PC-9 (cell line): ENCODE measurements at regions not wholly inside any gene's neighbourhood (a gene's known extent, or its start where the extent isn't known, plus 50 kb on each side); places are given as distances from the start of the nearest gene placed in this dataset.

Experiments used
- BruUV-seq: library from RNA; stranded (reverse); fragments of 400-500 nt; replicated peaks from 2 replicates; lab custom pipeline; 2021; lab: Mats Ljungman, UMichigan
- CTCF ChIA-PET: fragments of 300-600 bp; sonication (Branson Sonifier 250); formaldehyde crosslinking; loops from one replicate; lab custom pipeline; 2022; ENCODE audit warnings: antibody characterized with exemption; lab: Charles Lee
- POLR2A ChIA-PET: fragments of 300-600 bp; sonication (Branson Sonifier 250); formaldehyde crosslinking; loops from one replicate; lab custom pipeline; 2022; ENCODE audit warnings: antibody characterized with exemption; ENCODE audit not compliant: unreplicated experiment; lab: Charles Lee
- DNase-seq, 2 experiments: peaks; one replicate each; pipeline versions ENCODE4 v3.0.0 to v3.0.0-alpha.2; 2015 to 2022; ENCODE audit warnings: mixed read lengths in 1 of 2
- H2AFZ ChIP-seq: fragments of 200-600 bp; sonication (generic); 2 replicates; pipeline ENCODE4 v1.8.1; 2017; ENCODE audit warnings: antibody characterized with exemption
- H3F3A ChIP-seq: fragments of 200-600 bp; sonication (generic); 2 replicates; pipeline ENCODE4 v1.8.1; 2017; ENCODE audit warnings: antibody characterized with exemption, mild to moderate bottlenecking, low read depth; ENCODE audit not compliant: insufficient read depth
- H3K27ac ChIP-seq: fragments of 200-600 bp; sonication (generic); 2 replicates; pipeline ENCODE4 v1.6.1; 2016; ENCODE audit warnings: mixed run types
- H3K27me3 ChIP-seq: fragments of 200-600 bp; sonication (generic); 2 replicates; pipeline ENCODE4 v1.6.1; 2016; ENCODE audit warnings: low read depth, mixed run types; ENCODE audit not compliant: insufficient read depth
- H3K36me3 ChIP-seq: fragments of 200-600 bp; sonication (generic); 2 replicates; pipeline ENCODE4 v1.6.1; 2016; ENCODE audit warnings: low read depth, mixed run types
- H3K4me1 ChIP-seq: fragments of 200-600 bp; sonication (generic); replicated peaks from 2 replicates; pipeline ENCODE4 v1.6.1; 2016; ENCODE audit warnings: mixed run types; ENCODE audit not compliant: insufficient read depth
- H3K4me2 ChIP-seq: fragments of 200-600 bp; sonication (generic); 2 replicates; pipeline ENCODE4 v1.6.1; 2017; ENCODE audit warnings: mixed run types
- H3K4me3 ChIP-seq: fragments of 200-600 bp; sonication (generic); 2 replicates; pipeline ENCODE4 v1.6.1; 2016; ENCODE audit warnings: mixed run types
- H3K79me2 ChIP-seq: fragments of 200-600 bp; sonication (generic); 2 replicates; pipeline ENCODE4 v1.6.1; 2017; ENCODE audit warnings: low read depth, mixed run types
- H3K9me2 ChIP-seq: fragments of 200-600 bp; sonication (generic); 2 replicates; pipeline ENCODE4 v1.8.1; 2017; ENCODE audit warnings: mild to moderate bottlenecking; ENCODE audit not compliant: insufficient read depth
- H3K9me3 ChIP-seq: fragments of 200-600 bp; sonication (generic); 2 replicates; pipeline ENCODE4 v1.8.1; 2016; ENCODE audit warnings: low read depth; ENCODE audit not compliant: insufficient read depth
- H4K20me1 ChIP-seq: fragments of 200-600 bp; sonication (generic); 2 replicates; pipeline ENCODE4 v1.8.1; 2017; ENCODE audit not compliant: insufficient read depth
- EZH2 ChIP-seq: fragments of 200-600 bp; sonication (generic); IDR thresholded peaks from 2 replicates; pipeline ENCODE4 v1.8.0; 2017; ENCODE audit warnings: antibody characterized with exemption, low read depth
- intact Hi-C: fragments of 100-400 bp; cut with micrococcal nuclease; formaldehyde crosslinking; loops from one replicate; pipeline ENCODE4 v1.10.0; 2022; ENCODE audit not compliant: unreplicated experiment
- TF ChIP-seq, protein P1 (sequence below): fragments of 200-600 bp; sonication (generic); conservative IDR thresholded peaks from 2 replicates; pipeline ENCODE4 v1.6.1; 2017; ENCODE audit warnings: mixed run types, antibody characterized with exemption, mild to moderate bottlenecking, moderate library complexity

- H3K27ac ChIP-seq, result no peak overlapping the region
- ChIA-PET POLR2A (no interaction called here), CTCF (no interaction called here)
Measured at GRCh38 chr22:49515475-49515874, 312.2 kb downstream of the BRD1 start.

GRCh38 chr22:49514641-49515040 is 313.0 kb downstream of the BRD1 start:
- H3F3A ChIP-seq, result no peaks in the 10 kb centered on the region
- H2AFZ ChIP-seq, result no peak overlapping the region
- TF ChIP-seq, protein P1, sequence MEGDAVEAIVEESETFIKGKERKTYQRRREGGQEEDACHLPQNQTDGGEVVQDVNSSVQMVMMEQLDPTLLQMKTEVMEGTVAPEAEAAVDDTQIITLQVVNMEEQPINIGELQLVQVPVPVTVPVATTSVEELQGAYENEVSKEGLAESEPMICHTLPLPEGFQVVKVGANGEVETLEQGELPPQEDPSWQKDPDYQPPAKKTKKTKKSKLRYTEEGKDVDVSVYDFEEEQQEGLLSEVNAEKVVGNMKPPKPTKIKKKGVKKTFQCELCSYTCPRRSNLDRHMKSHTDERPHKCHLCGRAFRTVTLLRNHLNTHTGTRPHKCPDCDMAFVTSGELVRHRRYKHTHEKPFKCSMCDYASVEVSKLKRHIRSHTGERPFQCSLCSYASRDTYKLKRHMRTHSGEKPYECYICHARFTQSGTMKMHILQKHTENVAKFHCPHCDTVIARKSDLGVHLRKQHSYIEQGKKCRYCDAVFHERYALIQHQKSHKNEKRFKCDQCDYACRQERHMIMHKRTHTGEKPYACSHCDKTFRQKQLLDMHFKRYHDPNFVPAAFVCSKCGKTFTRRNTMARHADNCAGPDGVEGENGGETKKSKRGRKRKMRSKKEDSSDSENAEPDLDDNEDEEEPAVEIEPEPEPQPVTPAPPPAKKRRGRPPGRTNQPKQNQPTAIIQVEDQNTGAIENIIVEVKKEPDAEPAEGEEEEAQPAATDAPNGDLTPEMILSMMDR, result no peak
- no peak for TF ChIP-seq EZH2
- no peaks in the 10 kb centered on the region for H3K4me1 ChIP-seq
- no peaks in the 10 kb centered on the region for H3K79me2 ChIP-seq
- DNase-seq, result no peak
- peaks cover 60% of the 10 kb centered on the region for H3K27me3 ChIP-seq
- no peaks in the 10 kb centered on the region for H3K9me2 ChIP-seq
- POLR2A ChIA-PET, result no interaction called here
- no peak overlapping the region for H3K27ac ChIP-seq
- intact Hi-C loops, result no loop called here
- no peaks in the 10 kb centered on the region for H3K36me3 ChIP-seq
- CTCF ChIA-PET, result no interaction called here
- H3K9me3 ChIP-seq, result no peaks in the 10 kb centered on the region
- no peak overlapping the region for H3K4me3 ChIP-seq
- H3K4me2 ChIP-seq, result no peak overlapping the region
- BruUV-seq, result no TSS peak
- no peaks in the 10 kb centered on the region for H4K20me1 ChIP-seq

More at GRCh38 chr22:49515475-49515874, 312.2 kb downstream of the BRD1 start:
- H3K36me3 ChIP-seq, result no peaks in the 10 kb centered on the region
- H3K27me3 ChIP-seq, result peaks cover 69% of the 10 kb centered on the region
- no peaks in the 10 kb centered on the region for H3K4me1 ChIP-seq
- H3K4me3 ChIP-seq, result no peak overlapping the region
- no peak for TF ChIP-seq EZH2
- TF ChIP-seq, protein P1, result no peak
- H4K20me1 ChIP-seq, result no peaks in the 10 kb centered on the region
- no TSS peak for BruUV-seq
- no peak overlapping the region for H3K4me2 ChIP-seq
- H2AFZ ChIP-seq, result no peak overlapping the region
- no peaks in the 10 kb centered on the region for H3F3A ChIP-seq
- intact Hi-C loops, result no loop called here
- DNase-seq, result no peak
- no peaks in the 10 kb centered on the region for H3K79me2 ChIP-seq
- no peaks in the 10 kb centered on the region; the same call in 1 of the 2 replicates for H3K9me3 ChIP-seq
- no peaks in the 10 kb centered on the region for H3K9me2 ChIP-seq

GRCh38 chr22:49514211-49514610 is 313.5 kb downstream of the BRD1 start:
- intact Hi-C loops, result no loop called here
- no peaks in the 10 kb centered on the region for H3K9me3 ChIP-seq
- H4K20me1 ChIP-seq, result no peaks in the 10 kb centered on the region
- no peaks in the 10 kb centered on the region for H3F3A ChIP-seq
- H3K27ac ChIP-seq, result no peak overlapping the region
- peaks cover 56% of the 10 kb centered on the region for H3K27me3 ChIP-seq
- CTCF ChIA-PET, result no interaction called here
- DNase-seq, result no peak
- no peak for TF ChIP-seq EZH2
- TF ChIP-seq, protein P1, result no peak
- H2AFZ ChIP-seq, result no peak overlapping the region
- no peaks in the 10 kb centered on the region for H3K4me1 ChIP-seq
- no peaks in the 10 kb centered on the region for H3K9me2 ChIP-seq
- no peaks in the 10 kb centered on the region for H3K79me2 ChIP-seq
- no peak overlapping the region for H3K4me3 ChIP-seq
- no peak overlapping the region for H3K4me2 ChIP-seq
- POLR2A ChIA-PET, result no interaction called here
- H3K36me3 ChIP-seq, result no peaks in the 10 kb centered on the region
- BruUV-seq, result no TSS peak
